A673 (cell line): ENCODE measurements at regions not wholly inside any gene's neighbourhood (a gene's known extent, or its start where the extent isn't known, plus 50 kb on each side); places are given as distances from the start of the nearest gene placed in this dataset.

Experiments used
- BruUV-seq: library from RNA; stranded (reverse); fragments of 400-500 nt; replicated peaks from 2 replicates; lab custom pipeline; 2021; lab: Mats Ljungman, UMichigan
- CTCF ChIA-PET: fragments of 300-600 bp; sonication (Branson Sonifier 250); formaldehyde crosslinking; loops from one replicate; lab custom pipeline; 2022; ENCODE audit warnings: antibody characterized with exemption; lab: Charles Lee
- POLR2A ChIA-PET: fragments of 300-600 bp; sonication (Branson Sonifier 250); formaldehyde crosslinking; loops from one replicate; lab custom pipeline; 2022; ENCODE audit warnings: antibody characterized with exemption; ENCODE audit not compliant: low non-redundant PET; lab: Charles Lee
- DNase-seq: peaks from one replicate; pipeline ENCODE4 v3.0.0-alpha.2; 2015; ENCODE audit warnings: low spot score
- H3K27ac ChIP-seq: fragments of 200-600 bp; sonication (generic); 2 replicates; pipeline ENCODE4 v1.5.1; 2016; ENCODE audit warnings: mixed run types, low read depth, mild to moderate bottlenecking, mixed read lengths, antibody characterized with exemption, low read length; ENCODE audit not compliant: poor library complexity, severe bottlenecking
- H3K27me3 ChIP-seq: fragments of 200-600 bp; sonication (generic); replicated peaks from 2 replicates; pipeline ENCODE4 v1.6.1; 2017; ENCODE audit warnings: mixed run types, low read depth, mild to moderate bottlenecking, mixed read lengths, antibody characterized with exemption, low read length; ENCODE audit not compliant: insufficient read depth, poor library complexity
- H3K36me3 ChIP-seq: fragments of 200-600 bp; sonication (generic); 2 replicates; pipeline ENCODE4 v1.6.1; 2016; ENCODE audit warnings: mixed run types, mild to moderate bottlenecking, mixed read lengths, antibody characterized with exemption, low read length; ENCODE audit not compliant: insufficient read depth, poor library complexity, severe bottlenecking
- H3K4me1 ChIP-seq: fragments of 200-600 bp; sonication (generic); 2 replicates; pipeline ENCODE4 v1.6.1; 2017; ENCODE audit warnings: mixed run types, mild to moderate bottlenecking, mixed read lengths, antibody characterized with exemption, low read length; ENCODE audit not compliant: insufficient read depth, poor library complexity, severe bottlenecking
- H3K4me3 ChIP-seq: fragments of 200-600 bp; sonication (generic); 2 replicates; pipeline ENCODE4 v1.5.1; 2016; ENCODE audit warnings: low read depth, mixed run types, mild to moderate bottlenecking, mixed read lengths, low read length; ENCODE audit not compliant: poor library complexity, severe bottlenecking
- H3K9me3 ChIP-seq: fragments of 200-600 bp; sonication (generic); 2 replicates; pipeline ENCODE4 v1.6.1; 2016; ENCODE audit warnings: mixed run types, low read depth, mild to moderate bottlenecking, mixed read lengths, antibody characterized with exemption, low read length; ENCODE audit not compliant: poor library complexity, severe bottlenecking
- EZH2 ChIP-seq: fragments of 200-600 bp; sonication (generic); IDR thresholded peaks from 2 replicates; pipeline ENCODE4 v1.6.1; 2017; ENCODE audit warnings: borderline replicate concordance, low read depth, mild to moderate bottlenecking, mixed read lengths, antibody characterized with exemption, low read length; ENCODE audit not compliant: poor library complexity, severe bottlenecking
- intact Hi-C: fragments of 100-400 bp; cut with micrococcal nuclease; formaldehyde crosslinking; loops from one replicate; pipeline ENCODE4 v1.10.0; 2022; ENCODE audit not compliant: unreplicated experiment
- TF ChIP-seq, protein P1 (sequence below): fragments of 300-800, 200-600 bp; sonication (generic); conservative IDR thresholded peaks from 2 replicates; pipeline ENCODE4 v1.5.1; 2017; ENCODE audit warnings: low read depth, mild to moderate bottlenecking, antibody characterized with exemption, low read length, moderate library complexity, mixed read lengths

DNA sequence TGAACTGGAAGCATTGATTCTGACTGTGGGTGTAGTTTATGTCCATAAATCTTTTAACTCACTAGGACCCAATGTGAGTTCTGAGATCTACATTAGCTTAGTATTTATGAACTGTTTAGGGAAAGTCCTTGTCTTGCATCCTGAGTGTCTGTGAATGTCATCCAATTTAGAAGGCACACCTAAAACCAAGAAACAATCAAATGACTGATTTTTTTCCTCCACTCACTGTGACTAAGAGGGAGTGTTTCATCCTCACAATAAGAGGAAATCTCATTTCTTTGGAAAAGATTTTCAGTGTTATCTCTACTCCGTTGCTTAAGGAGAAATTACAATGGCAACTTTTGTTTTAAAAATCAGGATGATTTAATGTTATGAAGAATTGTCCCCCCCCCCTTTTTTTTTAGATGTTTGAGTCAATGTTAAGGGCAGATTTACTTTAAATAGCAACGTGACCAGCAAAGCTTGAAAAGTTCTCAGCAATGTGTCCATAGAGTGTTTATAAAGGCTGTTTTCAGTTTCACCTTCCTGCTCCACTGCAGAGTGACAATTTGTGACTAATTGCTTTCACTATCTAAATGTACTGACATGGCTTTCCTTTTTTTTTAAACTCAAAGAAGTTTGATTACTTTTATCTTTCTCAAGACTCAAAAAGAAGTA lies 173.0 kb downstream of the SPCS3 start:
- H3K9me3 ChIP-seq = no peaks in the 10 kb centered on the region
- intact Hi-C loops = no loop called here
- H3K4me3 ChIP-seq = no peak overlapping the region
- H3K4me1 ChIP-seq = no peaks in the 10 kb centered on the region
- CTCF ChIA-PET = no interaction called here
- H3K27ac ChIP-seq = no peak overlapping the region
- TF ChIP-seq EZH2 = no peak
- TF ChIP-seq, protein P1, sequence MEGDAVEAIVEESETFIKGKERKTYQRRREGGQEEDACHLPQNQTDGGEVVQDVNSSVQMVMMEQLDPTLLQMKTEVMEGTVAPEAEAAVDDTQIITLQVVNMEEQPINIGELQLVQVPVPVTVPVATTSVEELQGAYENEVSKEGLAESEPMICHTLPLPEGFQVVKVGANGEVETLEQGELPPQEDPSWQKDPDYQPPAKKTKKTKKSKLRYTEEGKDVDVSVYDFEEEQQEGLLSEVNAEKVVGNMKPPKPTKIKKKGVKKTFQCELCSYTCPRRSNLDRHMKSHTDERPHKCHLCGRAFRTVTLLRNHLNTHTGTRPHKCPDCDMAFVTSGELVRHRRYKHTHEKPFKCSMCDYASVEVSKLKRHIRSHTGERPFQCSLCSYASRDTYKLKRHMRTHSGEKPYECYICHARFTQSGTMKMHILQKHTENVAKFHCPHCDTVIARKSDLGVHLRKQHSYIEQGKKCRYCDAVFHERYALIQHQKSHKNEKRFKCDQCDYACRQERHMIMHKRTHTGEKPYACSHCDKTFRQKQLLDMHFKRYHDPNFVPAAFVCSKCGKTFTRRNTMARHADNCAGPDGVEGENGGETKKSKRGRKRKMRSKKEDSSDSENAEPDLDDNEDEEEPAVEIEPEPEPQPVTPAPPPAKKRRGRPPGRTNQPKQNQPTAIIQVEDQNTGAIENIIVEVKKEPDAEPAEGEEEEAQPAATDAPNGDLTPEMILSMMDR = no peak
- no TSS peak for BruUV-seq
- H3K27me3 ChIP-seq = no peaks in the 10 kb centered on the region
- no peaks in the 10 kb centered on the region for H3K36me3 ChIP-seq
- no peak for DNase-seq
- POLR2A ChIA-PET = no interaction called here

DNA sequence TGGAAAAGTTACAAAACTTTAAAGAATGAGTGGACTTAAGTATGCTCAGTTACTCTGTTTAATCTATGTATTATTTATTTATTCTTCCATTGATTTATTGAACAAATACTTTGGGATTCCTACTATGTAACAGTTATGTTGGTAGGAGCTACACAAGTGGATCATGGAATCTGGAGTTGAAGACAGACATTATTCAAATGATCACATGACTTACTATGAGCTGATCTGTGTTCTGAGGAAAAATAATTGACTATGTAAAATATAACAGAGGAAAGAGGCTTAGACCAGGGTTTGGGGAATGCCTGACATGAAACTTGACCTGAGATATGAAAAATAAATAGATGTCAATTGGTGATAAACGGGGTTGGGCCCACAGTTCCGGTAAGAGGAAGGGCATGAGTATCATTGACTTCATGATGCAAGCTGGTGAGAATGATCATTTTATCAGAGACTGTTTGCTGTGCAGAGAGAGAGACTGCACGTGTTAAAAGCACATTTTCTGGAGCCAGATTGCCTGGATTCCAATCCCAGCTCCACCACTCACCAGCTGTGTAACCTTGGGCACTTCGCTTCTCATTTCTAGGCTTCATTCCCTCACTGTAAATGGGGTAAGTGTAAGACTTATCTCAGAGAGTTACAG lies 179.0 kb downstream of the SPCS3 start:
- Histone ChIP-seq H3K4me3 (no peak overlapping the region), H3K4me1 (no peaks in the 10 kb centered on the region), H3K27me3 (peaks cover 15% of the 10 kb centered on the region), H3K9me3 (no peaks in the 10 kb centered on the region), H3K27ac (no peak overlapping the region), H3K36me3 (no peaks in the 10 kb centered on the region)
- ChIA-PET POLR2A (no interaction called here), CTCF (no interaction called here)
- no peak for DNase-seq
- no TSS peak for BruUV-seq
- TF ChIP-seq EZH2 = no peak
- TF ChIP-seq, protein P1 = no peak
- intact Hi-C loops = no loop called here

DNA sequence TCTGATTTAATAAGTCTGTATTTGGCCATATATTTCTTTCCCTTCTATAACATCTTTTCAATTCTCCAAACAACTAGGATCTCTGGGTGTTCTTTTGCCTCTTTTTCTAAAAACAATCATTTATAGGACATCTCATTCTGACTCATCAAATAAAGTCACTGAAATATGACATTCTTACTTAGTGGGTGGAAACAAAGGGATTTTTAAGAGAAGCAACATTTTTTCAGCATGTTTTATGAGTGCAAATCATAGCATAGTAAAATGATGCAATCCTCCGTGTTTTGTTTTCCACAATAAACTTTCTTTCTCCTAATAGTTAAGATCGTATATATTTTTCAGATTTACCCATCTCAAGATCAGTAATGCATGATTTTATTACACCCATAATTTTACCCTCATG lies 179.8 kb downstream of the SPCS3 start:
- TF ChIP-seq, protein P1 = no peak
- TF ChIP-seq EZH2 = no peak
- DNase-seq = no peak
- Histone ChIP-seq H3K27me3 (peaks cover 15% of the 10 kb centered on the region), H3K4me1 (no peaks in the 10 kb centered on the region), H3K36me3 (no peaks in the 10 kb centered on the region), H3K4me3 (no peak overlapping the region), H3K9me3 (no peaks in the 10 kb centered on the region), H3K27ac (no peak overlapping the region)
- POLR2A ChIA-PET = no interaction called here
- BruUV-seq = no TSS peak
- intact Hi-C loops = no loop called here
- CTCF ChIA-PET = no interaction called here
